Gastrocnemius medialis (tissue), 4 donors: ENCODE measurements at regions not wholly inside any gene's neighbourhood (a gene's known extent, or its start where the extent isn't known, plus 50 kb on each side); places are given as distances from the start of the nearest gene placed in this dataset.

ENCODE experiments used
- CTCF ChIP-seq, 5 experiments: fragments of 450-650 bp in 3 of 5; fragments of 200-600 bp in 2 of 5; sonication (generic) in 2 of 5; IDR thresholded peaks in 4 of 5; conservative IDR thresholded peaks in 1 of 5; 1 replicate in 4 of 5; 2 replicates in 1 of 5; pipeline ENCODE4 v1.5.1; 2016 to 2019; ENCODE audit warnings: antibody characterized with exemption in 5 of 5, mild to moderate bottlenecking in 3 of 5, moderate library complexity in 3 of 5
- POLR2A ChIP-seq, 2 donors: fragments of 450-650 bp; IDR thresholded peaks; one replicate each; pipeline ENCODE4 v1.6.1; 2017; ENCODE audit warnings: antibody characterized with exemption in 2 of 2, mild to moderate bottlenecking in 2 of 2, moderate library complexity in 2 of 2

GRCh38 chr1:70892930-70893329 lies 154.7 kb downstream of the PTGER3 start:
- TF ChIP-seq CTCF (IDR thresholded peaks at IDR 0.05 in 4 of 5, conservative IDR thresholded peaks at IDR 0.05 in 1 of 5) (no peak), POLR2A (IDR thresholded peaks at IDR 0.05) (no peak)
